ENCODE measurements at regions not wholly inside any gene's neighbourhood (a gene's known extent, or its start where the extent isn't known, plus 50 kb on each side); places are given as distances from the start of the nearest gene placed in this dataset.

DNA sequence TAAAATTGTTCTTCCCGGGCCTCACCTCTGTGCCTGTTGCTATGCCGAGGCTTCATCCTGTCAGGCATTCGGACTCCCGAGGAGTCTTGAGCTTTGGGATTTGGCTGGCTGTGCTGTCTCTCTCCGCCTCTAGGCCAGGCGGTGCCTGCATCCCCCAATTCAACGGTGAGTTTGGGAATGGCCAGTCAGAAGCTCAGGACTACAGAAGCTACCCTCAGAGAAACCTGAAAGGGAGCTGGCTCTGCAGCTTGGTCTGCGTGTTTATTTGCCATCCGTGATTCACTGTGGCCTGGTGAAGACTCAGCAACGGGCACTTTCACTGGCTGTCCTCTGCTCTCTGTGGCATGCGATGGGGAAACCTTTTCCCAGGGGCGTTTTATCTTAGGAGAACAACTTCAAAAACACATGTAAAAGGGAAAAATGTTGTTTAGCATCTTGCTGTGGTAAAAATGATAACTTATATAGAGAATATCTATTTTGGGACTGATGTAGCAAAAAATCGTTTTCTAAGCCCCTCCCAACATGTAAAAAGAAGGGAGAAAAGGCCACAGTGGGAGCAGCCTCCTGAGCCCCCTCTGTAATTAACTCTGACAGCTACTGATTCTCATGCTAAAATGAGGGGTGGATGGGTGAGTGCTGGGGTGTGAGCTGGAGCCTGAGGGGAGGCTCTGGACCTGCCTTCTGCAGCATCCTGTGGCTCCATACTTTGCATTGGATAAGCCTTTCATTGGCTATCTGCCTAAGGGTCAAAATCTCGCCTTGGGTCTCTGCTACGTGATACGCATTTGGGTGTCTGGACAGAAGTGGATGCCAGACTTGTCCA lies 103.4 kb upstream of the KLHL25 start:
- no peak overlapping the region for H3K4me3 ChIP-seq (replicated peaks in 1 of 2; ENCODE audit: low read depth in 2 of 2, low read length in 2 of 2)
- TF ChIP-seq, protein P1, sequence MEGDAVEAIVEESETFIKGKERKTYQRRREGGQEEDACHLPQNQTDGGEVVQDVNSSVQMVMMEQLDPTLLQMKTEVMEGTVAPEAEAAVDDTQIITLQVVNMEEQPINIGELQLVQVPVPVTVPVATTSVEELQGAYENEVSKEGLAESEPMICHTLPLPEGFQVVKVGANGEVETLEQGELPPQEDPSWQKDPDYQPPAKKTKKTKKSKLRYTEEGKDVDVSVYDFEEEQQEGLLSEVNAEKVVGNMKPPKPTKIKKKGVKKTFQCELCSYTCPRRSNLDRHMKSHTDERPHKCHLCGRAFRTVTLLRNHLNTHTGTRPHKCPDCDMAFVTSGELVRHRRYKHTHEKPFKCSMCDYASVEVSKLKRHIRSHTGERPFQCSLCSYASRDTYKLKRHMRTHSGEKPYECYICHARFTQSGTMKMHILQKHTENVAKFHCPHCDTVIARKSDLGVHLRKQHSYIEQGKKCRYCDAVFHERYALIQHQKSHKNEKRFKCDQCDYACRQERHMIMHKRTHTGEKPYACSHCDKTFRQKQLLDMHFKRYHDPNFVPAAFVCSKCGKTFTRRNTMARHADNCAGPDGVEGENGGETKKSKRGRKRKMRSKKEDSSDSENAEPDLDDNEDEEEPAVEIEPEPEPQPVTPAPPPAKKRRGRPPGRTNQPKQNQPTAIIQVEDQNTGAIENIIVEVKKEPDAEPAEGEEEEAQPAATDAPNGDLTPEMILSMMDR (IDR thresholded peaks at IDR 0.05; ENCODE audit: low read depth, low read length) = no peak
- DNase-seq (ENCODE audit: low read depth in 2 of 2) = no peak

DNA sequence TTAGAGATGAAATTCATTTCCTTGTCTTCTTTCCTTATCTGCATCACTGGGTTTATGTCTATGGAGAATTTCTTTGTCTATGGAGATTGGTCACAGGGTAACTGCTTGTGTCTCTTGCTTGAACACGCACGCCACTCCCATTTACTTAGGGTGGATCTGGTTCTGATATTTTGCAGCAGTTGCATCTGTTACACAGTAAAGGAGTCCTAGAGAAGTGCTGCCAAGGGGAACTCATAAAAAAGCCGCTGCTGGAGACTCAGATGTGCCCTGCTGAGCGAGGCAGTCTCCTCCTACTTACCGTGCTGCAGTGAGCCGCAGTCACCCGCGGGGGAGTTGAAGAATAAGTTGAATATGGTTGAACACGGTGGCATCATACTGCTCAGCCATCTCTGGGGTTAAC lies 105.2 kb upstream of the KLHL25 start:
- no peak overlapping the region for H3K4me3 ChIP-seq (replicated peaks in 1 of 2; ENCODE audit: low read depth in 2 of 2, low read length in 2 of 2)
- TF ChIP-seq, protein P1 (IDR thresholded peaks at IDR 0.05; ENCODE audit: low read depth, low read length) = no peak
- no peak for DNase-seq (ENCODE audit: low read depth in 2 of 2)

DNA sequence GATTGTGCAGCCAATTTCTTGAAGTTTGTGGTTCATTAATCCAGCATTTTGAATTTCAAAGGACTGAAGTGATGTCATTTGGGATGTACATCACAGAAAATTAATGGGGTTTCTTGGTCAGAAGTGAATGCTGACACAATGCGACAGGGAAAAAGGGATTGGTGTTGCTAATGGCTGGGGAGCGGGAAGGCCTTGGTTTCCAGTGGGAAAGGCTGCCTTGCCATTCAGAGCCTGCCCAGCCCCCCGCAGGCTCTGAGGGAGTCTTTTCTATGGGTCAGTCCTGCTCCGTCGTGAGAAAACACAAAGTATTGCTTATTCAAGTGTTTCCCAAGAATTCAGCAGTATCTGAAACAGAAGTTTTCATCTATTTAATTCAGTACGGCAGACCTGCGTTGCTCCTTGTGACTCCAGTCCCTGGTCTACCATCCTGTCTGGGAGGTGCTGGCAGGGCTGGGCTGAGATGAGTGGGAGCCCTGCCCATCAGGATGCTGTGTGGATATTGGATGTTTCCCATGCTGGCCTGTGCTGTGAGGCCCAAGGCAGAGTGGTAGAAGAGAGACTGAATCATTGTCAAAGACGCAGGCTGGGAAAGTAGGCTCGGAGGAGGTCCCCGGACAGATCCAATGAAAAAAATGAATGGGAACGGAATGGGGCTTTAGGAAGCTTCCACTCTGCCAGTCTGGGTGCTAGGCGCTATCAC lies 111.2 kb upstream of the KLHL25 start:
- TF ChIP-seq, protein P1 (IDR thresholded peaks at IDR 0.05; ENCODE audit: low read depth, low read length) = no peak
- DNase-seq (ENCODE audit: low read depth in 2 of 2) = no peak
- H3K4me3 ChIP-seq (replicated peaks in 1 of 2; ENCODE audit: low read depth in 2 of 2, low read length in 2 of 2) = no peak overlapping the region

DNA sequence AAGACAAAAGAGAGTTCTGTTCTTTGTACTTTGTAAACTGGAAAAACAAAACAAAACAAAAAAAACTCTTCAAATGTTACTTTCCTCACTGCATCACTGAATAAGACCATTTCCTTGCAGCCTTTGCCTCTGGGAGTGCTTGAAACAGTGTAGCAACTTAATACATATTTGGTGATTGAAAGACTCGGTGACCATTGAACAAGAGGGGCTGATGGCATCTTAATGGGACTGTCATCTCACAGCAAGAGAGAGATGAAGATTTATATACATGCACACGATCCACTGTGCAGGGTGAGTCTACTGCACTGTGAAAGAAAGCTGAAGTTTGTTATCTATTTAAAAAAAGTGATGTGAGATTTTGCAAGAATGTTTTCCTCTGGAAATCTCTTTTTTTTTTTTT lies 111.9 kb upstream of the KLHL25 start:
- no peak overlapping the region for H3K4me3 ChIP-seq (replicated peaks in 1 of 2; ENCODE audit: low read depth in 2 of 2, low read length in 2 of 2)
- TF ChIP-seq, protein P1 (IDR thresholded peaks at IDR 0.05; ENCODE audit: low read depth, low read length) = no peak
- no peak for DNase-seq (ENCODE audit: low read depth in 2 of 2)

DNA sequence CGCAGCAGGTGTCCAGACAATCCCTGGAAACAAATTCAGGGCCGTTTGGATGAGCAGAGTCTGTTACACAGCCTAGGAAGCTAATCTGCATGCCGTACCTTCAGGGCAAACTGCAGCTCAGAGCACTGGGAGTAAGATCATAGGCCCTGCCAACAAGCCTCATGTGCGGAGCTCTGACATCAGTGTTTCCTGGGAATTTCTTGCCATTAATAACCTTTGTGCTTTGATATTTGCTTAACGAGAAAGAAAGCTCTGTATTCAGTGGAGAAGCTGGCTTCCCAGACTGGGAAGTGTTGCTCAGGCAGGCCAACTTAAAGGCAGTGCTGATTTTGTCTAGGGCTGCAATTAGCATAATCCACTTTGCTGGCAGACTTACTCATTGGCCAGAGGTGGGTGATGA lies 116.1 kb upstream of the KLHL25 start:
- TF ChIP-seq, protein P1 (IDR thresholded peaks at IDR 0.05; ENCODE audit: low read depth, low read length) = no peak
- H3K4me3 ChIP-seq (replicated peaks in 1 of 2; ENCODE audit: low read depth in 2 of 2, low read length in 2 of 2) = no peak overlapping the region
- no peak for DNase-seq (ENCODE audit: low read depth in 2 of 2)

DNA sequence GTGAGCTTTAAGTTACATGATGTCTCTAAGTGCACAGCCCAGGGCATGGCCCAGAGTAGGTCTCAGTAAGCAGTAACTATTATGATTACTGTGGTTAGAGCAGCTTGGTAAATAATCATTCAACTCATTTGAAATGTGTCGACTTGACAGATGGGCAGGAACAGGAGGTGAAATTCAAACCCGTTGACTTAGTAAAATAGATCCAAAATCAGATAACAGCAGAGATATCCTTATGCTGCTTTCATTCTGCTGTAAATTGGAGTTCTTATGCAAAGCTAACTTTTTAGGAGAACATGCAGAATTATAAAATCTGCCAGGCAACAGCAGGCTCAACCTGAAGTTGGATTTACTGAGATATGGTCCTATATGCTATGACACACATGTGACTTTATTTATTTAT lies 118.7 kb upstream of the KLHL25 start:
- no peak for DNase-seq (ENCODE audit: low read depth in 2 of 2)
- TF ChIP-seq, protein P1 (IDR thresholded peaks at IDR 0.05; ENCODE audit: low read depth, low read length) = no peak
- no peak overlapping the region for H3K4me3 ChIP-seq (replicated peaks in 1 of 2; ENCODE audit: low read depth in 2 of 2, low read length in 2 of 2)
